ENCODE measurements at regions not wholly inside any gene's neighbourhood (a gene's known extent, or its start where the extent isn't known, plus 50 kb on each side); places are given as distances from the start of the nearest gene placed in this dataset.

DNA sequence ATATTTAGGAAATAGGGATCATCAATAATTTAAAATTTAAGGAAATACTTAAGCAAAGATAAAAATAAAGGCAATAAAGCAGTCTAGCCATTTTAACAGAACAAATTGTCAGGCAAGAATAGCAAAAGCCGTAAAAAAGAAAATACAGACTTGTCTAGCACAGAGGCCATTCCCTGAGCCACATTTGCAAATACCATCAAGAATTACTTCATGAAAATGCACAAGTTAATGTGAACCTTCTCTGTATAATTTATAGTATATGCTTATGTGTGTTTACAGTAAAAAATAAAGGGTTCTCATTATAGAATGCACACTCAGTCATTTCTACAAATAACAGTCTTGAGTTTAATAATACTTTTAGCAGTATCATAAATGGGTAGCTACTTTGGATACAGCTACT lies 505.9 kb upstream of the CPEB2 start:
- TF ChIP-seq GATA2 (IDR thresholded peaks at IDR 0.05; ENCODE audit: low read depth, low read length) = no peak
- no peak for TF ChIP-seq GATA3 (IDR thresholded peaks at IDR 0.05; ENCODE audit: low read depth, low read length)

Data from SH-SY5Y (cell line).